AG08396 (cell line): ENCODE measurements at regions not wholly inside any gene's neighbourhood (a gene's known extent, or its start where the extent isn't known, plus 50 kb on each side); places are given as distances from the start of the nearest gene placed in this dataset.
"Not testable (repeated sequence)": the region's sequence is repeated elsewhere in the genome, so short reads cannot be mapped to it uniquely, and the experiment has no call there.

Experiments used
- DNase-seq: peaks from one replicate; pipeline ENCODE4 v3.0.0; 2012; ENCODE audit warnings: low spot score, mixed read lengths

DNA sequence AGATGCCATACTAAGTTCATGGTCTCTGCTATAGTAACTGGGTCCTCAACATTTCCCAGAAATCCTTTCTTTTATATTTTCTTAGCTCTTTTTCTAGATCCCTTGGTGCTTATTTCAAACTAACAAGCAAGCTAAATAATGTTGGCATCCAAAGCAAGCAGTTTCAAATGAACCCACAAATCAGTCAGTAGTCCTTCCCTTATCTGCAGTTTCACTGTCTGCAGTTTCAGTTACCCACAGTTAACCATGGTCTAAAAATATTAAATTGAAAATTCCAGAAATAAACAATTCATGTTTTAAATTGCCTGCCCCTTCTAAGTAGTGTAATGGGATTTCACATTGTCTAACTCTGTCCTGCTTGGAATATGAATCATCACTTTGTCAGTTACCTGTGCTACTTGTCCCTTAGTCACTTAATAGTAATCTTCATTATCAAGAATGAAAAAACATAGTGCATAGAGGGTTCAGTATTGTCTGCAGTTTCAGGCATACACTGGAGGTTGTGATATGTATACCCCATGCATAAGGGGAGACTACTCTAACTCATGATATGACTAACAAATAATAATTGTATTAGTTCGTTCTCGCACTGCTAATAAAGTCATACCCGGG is 633.7 kb downstream of the MECOM start:
- no peak for DNase-seq

DNA sequence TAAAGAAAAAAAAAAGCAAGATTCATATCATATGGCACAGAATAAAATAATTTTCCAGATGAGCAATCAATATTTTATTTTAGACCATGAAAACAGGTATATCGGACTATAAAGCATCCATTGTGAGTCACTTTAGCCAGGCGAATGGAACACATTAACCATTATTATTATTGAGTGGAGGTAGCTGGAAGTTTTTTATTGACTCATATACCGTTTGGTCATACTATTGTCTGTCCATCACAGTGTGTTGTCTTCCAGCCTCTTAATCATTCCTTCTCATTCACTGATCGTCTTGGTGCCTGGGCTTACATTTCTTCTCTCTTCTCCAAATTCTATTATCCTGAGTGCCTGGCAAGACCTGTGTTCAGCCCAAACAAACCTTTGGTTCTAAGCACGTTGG is 634.8 kb downstream of the MECOM start:
- DNase-seq = no peak

DNA sequence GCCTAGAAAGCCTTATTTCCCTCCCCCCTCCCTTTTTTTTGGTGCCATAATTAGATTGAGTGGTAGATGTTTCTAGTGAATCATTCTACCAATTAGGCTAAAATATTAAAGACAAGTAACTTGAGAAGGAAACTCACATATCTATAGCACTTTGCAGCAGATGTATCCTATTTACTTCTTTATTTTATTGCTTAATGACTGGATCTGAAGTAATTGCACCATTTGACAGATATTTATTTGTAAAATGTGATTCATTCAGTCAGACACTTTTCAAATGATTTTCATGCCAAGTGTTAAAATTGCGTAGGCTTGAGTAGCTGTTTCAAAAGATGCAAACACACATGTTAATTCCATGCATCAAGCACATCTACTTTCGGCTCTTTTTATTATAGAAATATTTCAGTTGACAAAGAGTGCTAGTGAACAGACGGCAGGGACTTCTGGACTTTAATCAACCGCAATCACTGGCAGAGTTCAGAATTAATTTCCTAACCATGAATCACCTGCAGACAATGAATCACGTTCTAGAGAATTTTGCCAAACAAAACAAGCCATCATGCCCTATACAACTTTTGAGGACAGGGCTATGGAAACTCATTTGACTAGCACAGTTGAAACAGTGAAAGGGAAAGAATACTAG is 636.8 kb downstream of the MECOM start:
- peak; percentile 43 for DNase-seq

DNA sequence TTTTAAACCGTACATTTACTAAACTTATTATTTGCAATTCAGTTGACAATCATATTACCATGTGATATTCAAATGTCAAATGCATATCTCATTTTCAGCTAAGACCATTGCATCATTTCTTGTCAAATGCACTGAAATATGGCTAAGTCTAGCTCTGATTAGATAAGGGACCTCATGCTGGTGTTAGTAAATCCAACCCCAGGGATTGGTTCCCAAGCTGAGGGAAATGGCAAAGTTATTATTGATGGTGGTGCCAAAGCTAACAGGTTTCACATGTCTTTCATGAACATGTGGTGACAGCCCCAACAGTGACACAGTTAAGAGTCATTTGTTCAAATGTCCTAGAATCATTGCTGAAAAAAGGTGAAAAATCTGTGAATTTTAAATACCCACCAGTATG is 641.1 kb downstream of the MECOM start:
- DNase-seq = no peak

DNA sequence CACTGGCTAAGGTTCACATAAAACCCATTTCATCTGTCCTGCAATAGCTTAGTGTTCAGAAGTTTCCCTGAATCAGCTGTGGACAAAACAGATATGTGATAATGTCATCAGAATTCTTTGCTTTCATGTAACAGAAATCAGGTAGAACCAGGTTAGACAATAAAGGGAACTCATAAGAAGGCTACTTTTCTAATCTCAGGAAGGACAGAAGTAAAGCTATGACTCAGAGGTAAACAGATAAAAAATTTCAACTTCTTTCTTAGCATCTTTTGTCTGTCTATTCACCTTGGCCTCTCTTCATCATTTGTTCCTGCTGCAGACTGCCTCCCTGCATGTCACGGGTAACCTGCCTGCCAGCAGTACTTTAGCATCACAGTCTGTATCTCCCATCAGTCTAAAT is 643.1 kb downstream of the MECOM start:
- no peak for DNase-seq

DNA sequence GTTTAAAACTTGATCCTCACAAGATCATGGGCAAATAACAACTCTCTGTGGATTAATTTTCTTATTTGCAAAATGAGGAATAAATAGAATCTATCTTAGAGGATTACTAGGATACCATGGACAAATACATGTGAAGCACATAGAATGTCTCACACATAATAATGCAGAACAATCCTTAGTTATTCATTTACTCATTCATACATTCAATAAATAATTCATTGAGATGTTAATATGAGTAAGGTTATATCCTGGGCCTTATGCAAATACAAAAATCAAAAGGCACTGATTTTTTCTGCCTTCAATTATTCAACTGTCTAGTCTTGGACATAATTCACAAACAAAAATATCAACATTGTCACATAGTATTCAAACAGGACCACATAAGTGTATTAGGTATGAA is 654.1 kb downstream of the MECOM start:
- no peak for DNase-seq

DNA sequence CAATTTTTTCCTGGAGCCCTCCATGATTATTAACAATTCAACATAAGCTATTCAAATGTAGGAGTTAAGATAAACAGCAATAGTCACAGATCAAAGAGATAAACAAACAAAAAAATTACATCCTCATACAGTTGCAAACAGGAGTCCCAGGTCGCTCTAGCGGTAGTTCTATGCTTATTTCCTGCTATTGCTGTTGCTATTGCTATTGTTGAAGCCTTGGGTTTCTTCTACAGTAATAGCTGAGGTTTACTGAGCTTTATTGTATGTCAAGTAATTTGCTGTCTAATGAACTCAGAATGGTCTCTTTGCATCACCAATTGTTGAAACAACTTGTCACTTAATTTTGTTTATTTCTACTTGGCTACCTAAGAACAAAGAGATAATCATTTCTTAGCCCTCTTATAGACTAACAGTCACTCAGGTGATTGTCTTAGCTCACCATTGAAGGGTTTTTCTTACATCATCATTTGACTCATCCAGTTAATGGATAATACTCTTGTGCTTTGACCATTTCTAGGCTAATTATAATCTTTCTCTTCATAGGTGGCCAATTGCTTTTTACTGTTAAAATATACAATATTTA is 654.6 kb downstream of the MECOM start:
- no peak for DNase-seq

DNA sequence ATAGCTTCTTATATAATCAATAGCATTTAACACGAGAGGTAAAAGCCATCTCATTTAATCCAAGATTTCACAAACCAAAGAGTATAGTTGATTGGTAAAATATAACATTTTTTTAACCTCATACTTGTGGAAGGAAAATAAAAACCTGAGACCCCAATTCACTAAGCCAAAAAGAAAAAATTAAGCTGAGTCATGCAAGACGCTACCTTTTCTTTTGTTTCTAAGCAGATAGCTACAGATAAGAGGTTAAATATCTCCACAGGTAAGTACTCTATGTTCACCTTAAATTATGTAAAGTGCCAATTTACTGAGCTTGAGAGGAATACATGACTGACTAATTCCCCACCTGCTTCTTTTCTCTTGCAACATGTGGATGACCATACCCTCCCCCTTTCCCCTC is 656.4 kb downstream of the MECOM start:
- no peak for DNase-seq

DNA sequence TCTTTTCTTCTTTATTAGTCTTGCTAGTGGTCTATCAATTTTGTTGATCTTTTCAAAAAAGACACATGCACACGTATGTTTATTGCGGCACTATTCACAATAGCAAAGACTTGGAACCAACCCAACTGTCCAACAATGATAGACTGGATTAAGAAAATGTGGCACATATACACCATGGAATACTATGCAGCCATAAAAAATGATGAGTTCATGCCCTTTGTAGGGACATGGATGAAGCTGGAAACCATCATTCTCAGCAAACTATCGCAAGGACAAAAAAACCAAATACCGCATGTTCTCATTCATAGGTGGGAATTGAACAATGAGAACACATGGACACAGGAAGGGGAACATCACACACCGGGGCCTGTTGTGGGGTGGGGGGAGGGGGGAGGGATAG is 657.1 kb downstream of the MECOM start:
- DNase-seq = not testable (repeated sequence)

DNA sequence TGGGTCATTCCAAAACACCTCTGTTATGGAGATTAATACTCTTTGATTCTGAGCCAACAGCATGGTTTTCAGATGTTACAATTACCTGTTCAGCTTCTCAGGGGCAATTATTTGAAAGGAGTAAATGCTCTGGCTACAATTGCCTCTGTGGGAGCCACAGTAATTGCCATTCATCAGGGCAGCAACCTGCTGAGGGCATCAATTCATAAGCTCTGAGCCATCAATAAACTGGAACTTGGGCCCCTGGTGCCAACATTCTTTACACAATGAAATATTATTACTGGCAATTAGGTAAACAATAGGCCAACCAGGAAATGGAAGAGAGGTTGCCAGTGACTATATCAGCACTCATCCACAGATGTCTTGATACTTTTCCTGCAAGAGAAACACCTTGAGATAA is 660.8 kb downstream of the MECOM start:
- DNase-seq = no peak

DNA sequence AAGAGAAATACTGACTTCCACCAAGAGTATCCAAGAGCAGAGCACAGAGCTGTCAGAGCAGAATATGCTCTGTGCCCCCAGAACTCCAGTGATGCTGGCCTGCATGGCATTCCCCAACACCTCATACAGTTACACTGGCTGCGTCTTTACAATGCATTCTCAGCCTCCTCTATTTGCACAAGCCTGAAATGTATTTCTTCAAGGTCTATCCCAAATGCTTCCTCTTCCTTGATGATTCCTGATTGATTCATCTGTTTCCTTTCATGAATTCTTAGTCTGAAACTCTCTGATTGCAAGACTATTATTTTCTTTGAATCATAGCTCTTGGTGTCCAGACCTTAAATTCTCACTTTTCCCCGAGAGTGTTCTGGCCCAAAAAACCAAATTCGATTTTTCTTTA is 664.7 kb downstream of the MECOM start:
- DNase-seq = no peak

DNA sequence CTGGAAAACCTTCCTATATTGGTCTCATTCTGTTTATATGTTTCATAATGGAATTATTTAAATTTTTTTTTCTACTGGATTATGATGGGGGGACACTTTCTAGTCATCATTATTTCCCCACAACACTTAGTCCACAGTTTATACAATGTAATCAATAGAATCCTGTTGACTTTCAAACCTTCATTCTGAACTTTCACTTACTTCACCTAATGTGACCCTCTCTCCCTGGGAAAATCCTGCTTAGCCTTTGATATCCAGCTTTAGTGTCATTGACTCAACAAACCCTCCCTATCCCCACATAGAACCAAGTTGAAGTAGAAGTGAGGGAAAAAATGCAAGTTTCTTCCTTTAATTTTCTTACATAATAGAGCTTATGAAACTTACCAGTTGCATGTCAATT is 666.0 kb downstream of the MECOM start:
- no peak for DNase-seq

DNA sequence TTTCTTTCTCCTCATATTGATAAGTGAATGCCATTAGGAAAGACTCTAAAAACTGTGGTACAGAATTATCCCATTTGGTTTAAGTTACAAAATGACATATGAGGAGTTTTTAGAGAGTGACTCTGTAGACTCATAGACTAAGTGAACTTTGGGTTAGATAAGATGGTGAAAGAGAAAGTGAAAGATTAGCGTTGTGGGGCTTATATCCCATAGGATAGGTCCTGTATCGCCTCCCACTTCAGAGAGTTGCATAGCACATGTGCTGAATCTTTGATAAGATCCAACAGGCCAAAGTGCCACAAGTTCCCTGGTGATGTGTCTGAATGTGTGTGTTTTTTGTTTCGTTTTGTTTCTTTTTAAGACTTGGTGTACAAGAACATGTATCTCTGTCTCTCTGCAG is 666.9 kb downstream of the MECOM start:
- DNase-seq = no peak

DNA sequence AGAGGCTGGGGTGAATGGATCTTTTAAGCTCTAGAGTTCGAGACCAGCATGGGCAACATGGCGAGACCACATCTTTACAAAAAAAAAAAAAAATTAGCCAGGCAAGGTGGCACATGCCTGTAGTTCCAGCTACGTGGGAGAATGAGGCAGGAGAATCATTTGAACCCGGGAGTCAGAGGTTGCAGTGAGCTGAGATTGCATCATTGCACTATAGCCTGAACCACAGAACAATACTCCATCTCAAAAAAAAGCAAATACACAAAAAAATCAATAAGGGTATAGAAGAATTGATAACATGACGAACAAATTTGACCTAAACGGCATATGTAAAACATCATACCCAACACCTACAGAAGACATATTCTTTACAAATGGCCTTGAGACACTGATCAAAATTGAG is 668.4 kb downstream of the MECOM start:
- DNase-seq = no peak

DNA sequence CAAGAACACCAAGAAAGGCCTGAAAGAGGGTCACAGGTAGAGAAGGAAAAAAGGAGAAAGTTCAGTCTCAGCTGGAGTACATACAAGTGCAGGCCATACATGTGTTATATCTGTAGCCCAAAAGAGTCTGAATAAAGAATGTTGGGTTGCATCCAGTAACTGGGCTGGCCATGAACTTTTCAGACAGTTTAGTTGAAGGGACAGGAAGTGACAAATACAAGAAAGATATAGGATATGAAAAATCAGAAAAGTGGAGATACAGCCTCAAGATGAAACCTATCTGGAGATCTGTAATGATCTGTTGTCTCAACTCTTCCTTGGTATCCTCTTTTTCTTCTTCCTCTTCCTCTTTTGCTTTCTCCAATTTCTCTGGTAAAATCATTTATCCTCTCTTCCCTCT is 671.7 kb downstream of the MECOM start:
- no peak for DNase-seq

DNA sequence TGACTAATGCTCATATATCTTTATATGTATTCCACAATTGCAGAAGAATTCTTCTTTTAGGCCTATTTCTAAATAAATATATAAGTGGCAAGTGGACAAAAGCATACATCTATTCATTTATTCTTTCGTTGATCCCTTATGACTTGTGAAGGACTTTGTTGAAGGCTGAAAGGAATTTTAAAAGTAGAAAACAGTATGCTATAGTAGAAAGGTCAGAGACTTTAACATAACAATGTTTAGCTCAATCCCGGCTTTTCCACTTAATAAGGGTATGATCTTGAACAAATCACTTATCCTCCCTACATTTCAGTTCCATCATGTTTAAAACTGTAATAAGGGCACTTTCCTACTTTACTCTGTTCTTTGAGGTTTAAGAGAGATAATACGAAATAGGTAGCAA is 672.9 kb downstream of the MECOM start:
- DNase-seq = no peak

DNA sequence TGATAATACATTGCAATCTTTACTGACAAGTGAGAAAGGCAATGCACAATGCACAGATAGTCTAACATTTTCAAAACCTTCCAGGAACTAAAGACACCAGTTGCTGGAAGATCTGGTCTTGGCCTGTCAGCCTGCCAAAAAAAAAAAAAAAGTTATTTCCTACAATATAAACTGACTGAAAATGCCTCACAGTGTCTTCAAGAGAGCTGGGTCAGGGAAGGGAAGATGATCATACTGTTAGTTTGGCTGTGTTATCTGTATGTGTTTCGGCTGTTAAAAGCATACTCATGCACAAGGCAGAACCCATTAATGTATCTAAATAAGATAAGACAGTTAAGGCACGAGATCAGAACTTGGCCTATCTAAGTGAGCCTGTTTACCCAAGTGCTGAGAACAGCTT is 673.4 kb downstream of the MECOM start:
- no peak for DNase-seq

DNA sequence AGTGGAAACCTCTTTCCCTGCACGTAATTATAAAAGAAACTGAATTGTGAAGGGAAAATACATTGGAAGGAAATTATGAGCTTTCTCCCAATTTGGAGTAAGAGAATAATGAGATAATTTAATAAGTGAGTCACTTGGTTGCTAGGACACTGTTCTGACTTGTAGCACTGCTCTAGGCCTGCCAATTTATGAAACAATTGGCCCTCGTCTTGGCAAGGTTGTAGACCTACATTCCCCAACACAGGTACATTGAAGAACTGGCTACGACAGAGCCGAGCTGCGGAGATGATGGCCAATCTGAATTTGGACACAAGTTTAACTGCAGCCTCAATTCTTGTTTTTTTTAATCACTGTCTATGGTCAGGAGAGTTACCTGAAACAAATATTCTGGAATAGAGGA is 674.1 kb downstream of the MECOM start:
- peak; percentile 7 for DNase-seq

DNA sequence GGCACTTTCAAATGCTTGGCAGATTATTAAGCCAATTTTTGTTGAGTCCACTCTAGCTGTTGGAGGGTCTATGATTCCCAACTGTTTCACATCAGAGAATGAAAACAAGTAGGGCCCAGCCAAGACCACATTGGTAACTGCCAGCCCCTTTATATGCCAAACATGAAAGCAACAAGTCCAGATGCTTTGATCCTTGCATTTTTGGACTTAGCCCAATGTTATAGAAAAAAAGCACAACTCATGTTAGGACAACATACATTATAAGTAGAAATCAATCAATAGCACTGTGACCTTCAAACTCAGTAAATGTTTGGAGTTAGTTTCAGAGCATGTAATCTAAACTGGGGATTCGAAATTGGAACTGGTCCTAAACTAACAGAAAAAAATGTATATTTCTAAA is 674.7 kb downstream of the MECOM start:
- no peak for DNase-seq

DNA sequence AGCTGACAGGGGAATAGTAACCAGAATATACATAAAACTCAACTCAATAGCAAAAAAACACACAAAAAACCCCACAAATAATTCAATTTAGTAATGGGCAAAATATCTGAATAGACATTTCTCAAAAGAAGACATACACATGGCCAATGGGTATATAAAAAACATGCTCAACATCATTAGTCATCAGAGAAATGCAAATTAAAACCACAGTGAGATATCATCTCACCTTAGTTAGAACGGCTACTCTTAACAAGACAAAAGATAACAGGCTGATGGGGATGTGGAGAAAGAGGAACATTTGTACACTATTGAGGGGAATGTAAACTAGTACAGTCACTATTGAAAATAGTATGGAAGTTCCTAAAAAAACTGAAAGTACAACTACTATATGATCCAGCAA is 678.6 kb downstream of the MECOM start:
- DNase-seq = no peak

DNA sequence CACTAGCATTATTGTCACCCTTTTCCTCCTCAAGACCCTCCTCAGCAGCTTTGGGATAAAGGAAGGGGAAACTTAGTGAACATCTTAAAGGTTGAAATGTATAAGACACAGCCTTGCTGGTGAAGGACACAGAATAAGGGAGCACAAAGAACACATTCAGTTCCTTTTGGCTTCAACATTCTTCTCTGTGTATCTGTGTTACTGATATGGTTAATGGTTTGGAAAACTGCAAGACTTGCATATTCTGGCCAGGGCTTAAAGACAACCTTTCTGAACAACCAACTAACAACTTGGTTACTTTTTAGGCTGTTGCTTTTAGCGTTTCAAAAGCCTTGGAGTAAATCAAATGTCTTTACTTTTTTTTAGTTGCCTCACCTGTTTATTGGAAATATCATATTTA is 680.5 kb downstream of the MECOM start:
- no peak for DNase-seq

DNA sequence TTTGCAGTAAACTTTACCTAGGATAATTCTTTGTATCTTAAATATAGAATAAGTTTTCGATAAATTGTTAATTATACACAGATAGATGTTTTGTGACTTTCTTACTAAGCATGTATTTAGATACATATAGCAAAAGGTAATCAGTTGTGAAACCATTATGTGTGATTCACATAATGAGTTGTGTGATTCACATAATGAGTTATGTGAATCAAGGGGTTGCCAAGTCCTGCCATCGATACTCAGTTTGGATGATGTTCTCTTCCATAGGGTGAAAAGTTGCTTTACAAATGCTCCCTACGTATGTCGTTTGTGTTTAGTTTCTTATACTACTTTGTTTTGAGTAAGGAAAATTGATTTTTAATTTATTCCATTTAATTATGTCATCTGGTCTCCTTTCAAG is 682.1 kb downstream of the MECOM start:
- no peak for DNase-seq

DNA sequence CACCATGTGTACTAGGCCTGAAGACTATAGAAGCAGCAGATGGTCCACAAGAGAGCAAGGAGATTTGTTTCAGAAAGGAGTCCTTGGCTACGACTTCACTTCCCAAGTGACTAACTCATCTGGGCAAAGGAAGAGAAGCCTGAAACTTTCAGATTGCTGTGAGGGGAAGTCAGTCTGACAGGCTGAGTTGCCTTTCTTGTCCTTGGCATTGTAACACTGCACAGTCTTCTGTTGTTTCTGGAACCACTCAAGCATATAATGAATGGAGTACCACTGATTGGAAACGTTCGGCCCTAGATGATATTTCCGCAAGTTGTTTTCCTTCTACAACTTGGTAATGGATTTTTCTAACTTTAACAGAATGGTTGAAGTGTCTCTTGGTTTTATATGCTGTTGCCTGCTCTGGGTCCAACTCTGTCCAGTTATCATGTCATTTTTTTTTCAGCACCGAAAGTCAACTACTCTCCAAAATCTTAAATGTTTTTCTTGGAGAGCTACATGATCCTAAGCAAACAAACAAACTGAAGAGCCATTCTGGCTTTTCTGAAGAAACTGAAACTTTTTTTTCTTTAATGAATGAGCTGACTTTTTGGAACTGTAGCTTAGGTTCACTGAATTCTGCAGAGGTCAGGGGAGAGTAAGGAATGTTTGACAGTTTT is 685.7 kb downstream of the MECOM start:
- no peak for DNase-seq

DNA sequence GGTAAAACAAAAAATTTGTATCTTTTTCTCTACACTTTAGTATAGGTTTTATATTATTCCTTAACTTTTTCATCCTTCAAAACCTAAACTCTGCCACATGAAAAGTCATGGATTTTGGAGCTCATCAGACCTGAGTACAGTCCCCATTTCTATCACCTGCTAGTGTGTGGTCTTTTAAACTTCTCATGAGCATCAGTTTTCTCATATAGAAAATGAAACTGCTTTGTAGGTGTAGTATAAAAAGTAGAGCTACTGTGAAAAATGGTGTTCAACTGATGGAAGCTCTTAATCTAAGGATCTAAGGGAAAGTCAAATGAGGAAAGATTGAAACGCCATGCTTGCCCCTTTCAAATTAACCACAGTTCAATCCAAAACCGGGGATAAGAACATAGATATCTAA is 686.5 kb downstream of the MECOM start:
- no peak for DNase-seq
